Caco-2 (cell line): ENCODE measurements at regions not wholly inside any gene's neighbourhood (a gene's known extent, or its start where the extent isn't known, plus 50 kb on each side); places are given as distances from the start of the nearest gene placed in this dataset.

Experiments
- BruUV-seq: library from RNA; stranded (reverse); fragments of 400-500 nt; replicated peaks from 2 replicates; lab custom pipeline; 2021; lab: Mats Ljungman, UMichigan
- CTCF ChIA-PET: fragments of 300-600 bp; sonication (Branson Sonifier 250); formaldehyde crosslinking; loops from one replicate; lab custom pipeline; 2022; ENCODE audit warnings: antibody characterized with exemption; lab: Charles Lee
- POLR2A ChIA-PET: fragments of 300-600 bp; sonication (Branson Sonifier 250); formaldehyde crosslinking; loops from one replicate; lab custom pipeline; 2022; ENCODE audit warnings: antibody characterized with exemption; lab: Charles Lee
- DNase-seq, 2 experiments: peaks; one replicate each; pipeline versions ENCODE4 v3.0.0 to v3.0.0-alpha.2; 2020 to 2022
- H3K27me3 ChIP-seq: replicated peaks from 2 replicates; pipeline ENCODE4 v1.6.0; 2011; ENCODE audit warnings: low read length; ENCODE audit not compliant: control insufficient read depth, insufficient read depth
- H3K36me3 ChIP-seq: 2 replicates; pipeline ENCODE4 v1.5.1; 2011; ENCODE audit warnings: low read length; ENCODE audit not compliant: control insufficient read depth, insufficient read depth
- H3K4me1 ChIP-seq: fragments of 250-450 bp; sonication (Bioruptor Pico); 2 replicates; pipeline ENCODE4 v1.5.1; 2020; ENCODE audit warnings: mild to moderate bottlenecking
- H3K4me3 ChIP-seq: 2 replicates; pipeline ENCODE4 v1.5.1; 2011; ENCODE audit warnings: low read depth, mild to moderate bottlenecking, control low read depth, low read length
- H3K9me3 ChIP-seq: fragments of 250-450 bp; sonication (Bioruptor Pico); 2 replicates; pipeline ENCODE4 v1.5.1; 2020; ENCODE audit warnings: mild to moderate bottlenecking, moderate library complexity
- H3K27ac Mint-ChIP-seq: one replicate; pipeline ENCODE4 v1.8.0; 2022; ENCODE audit warnings: mixed read lengths; ENCODE audit not compliant: unreplicated experiment
- H3K27me3 Mint-ChIP-seq: one replicate; pipeline ENCODE4 v1.8.0; 2022; ENCODE audit warnings: mixed read lengths; ENCODE audit not compliant: insufficient read depth, unreplicated experiment
- H3K36me3 Mint-ChIP-seq: one replicate; pipeline ENCODE4 v1.8.0; 2022; ENCODE audit warnings: mild to moderate bottlenecking, mixed read lengths; ENCODE audit not compliant: insufficient read depth, unreplicated experiment
- H3K4me1 Mint-ChIP-seq: one replicate; pipeline ENCODE4 v1.8.0; 2022; ENCODE audit warnings: low read depth, mixed read lengths; ENCODE audit not compliant: unreplicated experiment
- H3K4me3 Mint-ChIP-seq: one replicate; pipeline ENCODE4 v1.8.0; 2022; ENCODE audit warnings: mild to moderate bottlenecking, moderate library complexity, mixed read lengths; ENCODE audit not compliant: unreplicated experiment
- H3K9me3 Mint-ChIP-seq: one replicate; pipeline ENCODE4 v1.8.0; 2022; ENCODE audit warnings: mixed read lengths; ENCODE audit not compliant: unreplicated experiment
- CTCF ChIP-seq, 2 experiments: fragments of 200-600 bp in 1 of 2; IDR thresholded peaks; 1 replicate in 1 of 2; 2 replicates in 1 of 2; pipeline versions ENCODE4 v1.5.1 to v1.8.0; 2011 to 2022; ENCODE audit warnings: antibody characterized with exemption in 1 of 2, control low read depth in 1 of 2, inconsistent platforms in 1 of 2, low read depth in 1 of 2, low read length in 1 of 2, mild to moderate bottlenecking in 1 of 2, moderate library complexity in 1 of 2; ENCODE audit not compliant: insufficient read depth in 1 of 2, severe bottlenecking in 1 of 2, unreplicated experiment in 1 of 2
- intact Hi-C: fragments of 100-400 bp; cut with micrococcal nuclease; formaldehyde crosslinking; loops from one replicate; pipeline ENCODE4 v1.10.0; 2022; ENCODE audit not compliant: unreplicated experiment

- Mint-ChIP-seq H3K9me3 (peaks cover 12% of the 10 kb centered on the region), H3K27ac (no peak overlapping the region), H3K36me3 (no peaks in the 10 kb centered on the region), H3K27me3 (peaks cover 36% of the 10 kb centered on the region), H3K4me3 (no peak overlapping the region), H3K4me1 (no peaks in the 10 kb centered on the region)
- no peak for DNase-seq
- ChIA-PET POLR2A (no interaction called here), CTCF (no interaction called here)
- H3K4me3 ChIP-seq, result no peak overlapping the region
- peaks cover 6% of the 10 kb centered on the region; the same call in 1 of the 2 replicates for H3K9me3 ChIP-seq
- intact Hi-C loops, result no loop called here
- H3K27me3 ChIP-seq, result 0 out of 2 replicates have a peak, but pooled peaks cover 1% of the 10 kb centered on the region
- no peaks in the 10 kb centered on the region for H3K36me3 ChIP-seq
- TF ChIP-seq CTCF (IDR thresholded peaks at IDR 0.05; ENCODE audit: insufficient read depth in 1 of 2, low read depth in 1 of 2, low read length in 1 of 2, severe bottlenecking in 1 of 2, unreplicated experiment in 1 of 2), result no peak
- no TSS peak for BruUV-seq
- H3K4me1 ChIP-seq, result no peaks in the 10 kb centered on the region
These were observed 91.5 kb upstream of the USP47 start for GRCh38 chr11:11750017-11750878.

- no peaks in the 10 kb centered on the region for H3K36me3 ChIP-seq
- Mint-ChIP-seq H3K9me3 (peaks cover 12% of the 10 kb centered on the region), H3K36me3 (no peaks in the 10 kb centered on the region), H3K4me3 (no peak overlapping the region), H3K27ac (no peak overlapping the region), H3K4me1 (no peaks in the 10 kb centered on the region), H3K27me3 (peaks cover 33% of the 10 kb centered on the region)
- BruUV-seq, result no TSS peak
- peaks cover 6% of the 10 kb centered on the region; the same call in 1 of the 2 replicates for H3K9me3 ChIP-seq
- POLR2A ChIA-PET, result no interaction called here
- intact Hi-C loops, result no loop called here
- CTCF ChIA-PET, result no interaction called here
- no peak for DNase-seq
- TF ChIP-seq CTCF (IDR thresholded peaks at IDR 0.05; ENCODE audit: insufficient read depth in 1 of 2, low read depth in 1 of 2, low read length in 1 of 2, severe bottlenecking in 1 of 2, unreplicated experiment in 1 of 2), result no peak
- H3K4me3 ChIP-seq, result no peak overlapping the region
- H3K27me3 ChIP-seq, result no peaks in the 10 kb centered on the region
- H3K4me1 ChIP-seq, result no peaks in the 10 kb centered on the region
These were observed 92.9 kb upstream of the USP47 start for GRCh38 chr11:11748706-11749365.

GRCh38 chr11:11747570-11747969 lies 94.2 kb upstream of the USP47 start:
- peaks cover 26% of the 10 kb centered on the region for H3K27me3 Mint-ChIP-seq
- no TSS peak for BruUV-seq
- Histone ChIP-seq H3K4me3 (no peak overlapping the region), H3K9me3 (peaks cover 6% of the 10 kb centered on the region; the same call in 1 of the 2 replicates), H3K27me3 (no peaks in the 10 kb centered on the region), H3K4me1 (no peaks in the 10 kb centered on the region), H3K36me3 (no peaks in the 10 kb centered on the region)
- POLR2A ChIA-PET, result no interaction called here
- H3K36me3 Mint-ChIP-seq, result no peaks in the 10 kb centered on the region
- H3K4me3 Mint-ChIP-seq, result no peak overlapping the region
- intact Hi-C loops, result no loop called here
- CTCF ChIA-PET, result no interaction called here
- no peak for TF ChIP-seq CTCF (IDR thresholded peaks at IDR 0.05; ENCODE audit: insufficient read depth in 1 of 2, low read depth in 1 of 2, low read length in 1 of 2, severe bottlenecking in 1 of 2, unreplicated experiment in 1 of 2)
- H3K9me3 Mint-ChIP-seq, result peaks cover 12% of the 10 kb centered on the region
- DNase-seq, result no peak
- no peak overlapping the region for H3K27ac Mint-ChIP-seq
- H3K4me1 Mint-ChIP-seq, result no peaks in the 10 kb centered on the region
